ENCODE measurements at regions not wholly inside any gene's neighbourhood (a gene's known extent, or its start where the extent isn't known, plus 50 kb on each side); places are given as distances from the start of the nearest gene placed in this dataset.

GRCh38 chr7:27405780-27406179, 163.2 kb downstream of the EVX1 start:
- no peak overlapping the region for H3K27ac Mint-ChIP-seq
- no peak overlapping the region for H3K4me3 Mint-ChIP-seq
- H3K27me3 Mint-ChIP-seq: peaks cover 26 to 46% of the 10 kb centered on the region in 2 donors
- no peaks in the 10 kb centered on the region for H3K9me3 Mint-ChIP-seq
- peaks cover 3% of the 10 kb centered on the region for H3K36me3 Mint-ChIP-seq (ENCODE audit: insufficient read depth)
- no peaks in the 10 kb centered on the region for H3K4me1 Mint-ChIP-seq (ENCODE audit: low read depth in 2 of 2)
- ATAC-seq (replicated peaks): no peak
- DNase-seq: no peak

GRCh38 chr7:27409311-27409710, 166.7 kb downstream of the EVX1 start:
- no peaks in the 10 kb centered on the region for H3K4me1 Mint-ChIP-seq (ENCODE audit: low read depth in 2 of 2)
- ATAC-seq (replicated peaks) (no peak), DNase-seq (no peak)
- no peak overlapping the region for H3K27ac Mint-ChIP-seq
- peaks cover 4% of the 10 kb centered on the region for H3K36me3 Mint-ChIP-seq (ENCODE audit: insufficient read depth)
- H3K4me3 Mint-ChIP-seq: no peak overlapping the region
- H3K27me3 Mint-ChIP-seq: peaks cover 24 to 53% of the 10 kb centered on the region in 2 donors
- H3K9me3 Mint-ChIP-seq: no peaks in the 10 kb centered on the region

GRCh38 chr7:27409776-27410175, 167.2 kb downstream of the EVX1 start:
- Mint-ChIP-seq H3K27ac (no peak overlapping the region), H3K4me3 (no peak overlapping the region)
- ATAC-seq (replicated peaks): no peak

GRCh38 chr7:27410812-27411544, 168.4 kb downstream of the EVX1 start:
- peaks cover 18 to 52% of the 10 kb centered on the region in 2 donors for H3K27me3 Mint-ChIP-seq
- H3K4me1 Mint-ChIP-seq (ENCODE audit: low read depth in 2 of 2): no peaks in the 10 kb centered on the region
- no peak for ATAC-seq (replicated peaks)
- H3K4me3 Mint-ChIP-seq: no peak overlapping the region
- H3K36me3 Mint-ChIP-seq (ENCODE audit: insufficient read depth): peaks cover 4% of the 10 kb centered on the region
- H3K9me3 Mint-ChIP-seq: no peaks in the 10 kb centered on the region
- no peak for DNase-seq
- no peak overlapping the region for H3K27ac Mint-ChIP-seq

More at GRCh38 chr7:27409776-27410175, 167.2 kb downstream of the EVX1 start:
- Mint-ChIP-seq H3K9me3 (no peaks in the 10 kb centered on the region), H3K27me3 (peaks cover 24 to 57% of the 10 kb centered on the region in 2 donors), H3K4me1 (ENCODE audit: low read depth in 2 of 2) (no peaks in the 10 kb centered on the region), H3K36me3 (ENCODE audit: insufficient read depth) (peaks cover 4% of the 10 kb centered on the region)
- no peak for DNase-seq

- no peaks in the 10 kb centered on the region for H3K4me1 Mint-ChIP-seq (ENCODE audit: low read depth in 2 of 2)
Measured at GRCh38 chr7:27412164-27412563, 169.6 kb downstream of the EVX1 start.

GRCh38 chr7:27418541-27418940, 175.9 kb downstream of the EVX1 start:
- no peaks in the 10 kb centered on the region for H3K4me1 Mint-ChIP-seq (ENCODE audit: low read depth in 2 of 2)
- no peaks in the 10 kb centered on the region for H3K36me3 Mint-ChIP-seq (ENCODE audit: insufficient read depth)
- H3K9me3 Mint-ChIP-seq: no peaks in the 10 kb centered on the region
- ATAC-seq (replicated peaks): no peak
- H3K4me3 Mint-ChIP-seq: no peak overlapping the region
- no peak overlapping the region for H3K27ac Mint-ChIP-seq
- peaks cover 6 to 27% of the 10 kb centered on the region in 2 donors for H3K27me3 Mint-ChIP-seq
- DNase-seq: no peak

More at GRCh38 chr7:27412164-27412563, 169.6 kb downstream of the EVX1 start:
- no peak for ATAC-seq (replicated peaks)
- no peak overlapping the region for H3K27ac Mint-ChIP-seq
- peaks cover 17 to 50% of the 10 kb centered on the region in 2 donors for H3K27me3 Mint-ChIP-seq
- no peak overlapping the region for H3K4me3 Mint-ChIP-seq
- no peaks in the 10 kb centered on the region for H3K9me3 Mint-ChIP-seq
- no peak for DNase-seq
- peaks cover 4% of the 10 kb centered on the region for H3K36me3 Mint-ChIP-seq (ENCODE audit: insufficient read depth)

GRCh38 chr7:27419581-27420177, 177.1 kb downstream of the EVX1 start:
- no peak overlapping the region for H3K27ac Mint-ChIP-seq
- no peak overlapping the region for H3K4me3 Mint-ChIP-seq
- no peaks in the 10 kb centered on the region for H3K36me3 Mint-ChIP-seq (ENCODE audit: insufficient read depth)
- peaks cover 0 to 2% of the 10 kb centered on the region in 2 donors for H3K4me1 Mint-ChIP-seq (ENCODE audit: low read depth in 2 of 2)
- no peaks in the 10 kb centered on the region for H3K9me3 Mint-ChIP-seq
- peaks cover 6 to 34% of the 10 kb centered on the region in 2 donors for H3K27me3 Mint-ChIP-seq
- ATAC-seq (replicated peaks) (no peak), DNase-seq (no peak)

GRCh38 chr7:27420702-27421101, 178.1 kb downstream of the EVX1 start:
- Mint-ChIP-seq H3K27ac (no peak overlapping the region), H3K36me3 (ENCODE audit: insufficient read depth) (no peaks in the 10 kb centered on the region), H3K27me3 (peaks cover 16 to 39% of the 10 kb centered on the region in 2 donors), H3K4me1 (ENCODE audit: low read depth in 2 of 2) (peaks cover 0 to 2% of the 10 kb centered on the region in 2 donors), H3K9me3 (no peaks in the 10 kb centered on the region), H3K4me3 (no peak overlapping the region)
- DNase-seq: no peak
- no peak for ATAC-seq (replicated peaks)

- no peak for ATAC-seq (replicated peaks)
- peaks cover 13 to 36% of the 10 kb centered on the region in 2 donors for H3K27me3 Mint-ChIP-seq
- no peak for DNase-seq
Measured at GRCh38 chr7:27423290-27423689, 180.7 kb downstream of the EVX1 start.

GRCh38 chr7:27423821-27424220, 181.2 kb downstream of the EVX1 start:
- H3K4me1 Mint-ChIP-seq (ENCODE audit: low read depth in 2 of 2): peaks cover 0 to 2% of the 10 kb centered on the region in 2 donors
- H3K27me3 Mint-ChIP-seq: peaks cover 13 to 40% of the 10 kb centered on the region in 2 donors
- no peaks in the 10 kb centered on the region for H3K36me3 Mint-ChIP-seq (ENCODE audit: insufficient read depth)
- H3K9me3 Mint-ChIP-seq: no peaks in the 10 kb centered on the region
- ATAC-seq (replicated peaks) (no peak), DNase-seq (no peak)
- H3K4me3 Mint-ChIP-seq: no peak overlapping the region
- no peak overlapping the region for H3K27ac Mint-ChIP-seq

More at GRCh38 chr7:27423290-27423689, 180.7 kb downstream of the EVX1 start:
- no peaks in the 10 kb centered on the region for H3K36me3 Mint-ChIP-seq (ENCODE audit: insufficient read depth)
- H3K27ac Mint-ChIP-seq: no peak overlapping the region
- H3K9me3 Mint-ChIP-seq: no peaks in the 10 kb centered on the region
- no peak overlapping the region for H3K4me3 Mint-ChIP-seq
- H3K4me1 Mint-ChIP-seq (ENCODE audit: low read depth in 2 of 2): peaks cover 0 to 2% of the 10 kb centered on the region in 2 donors

- no peak overlapping the region for H3K4me3 Mint-ChIP-seq
- ATAC-seq (replicated peaks) (no peak), DNase-seq (no peak)
- H3K27me3 Mint-ChIP-seq: peaks cover 13 to 44% of the 10 kb centered on the region in 2 donors
- H3K27ac Mint-ChIP-seq: no peak overlapping the region
- peaks cover 0 to 2% of the 10 kb centered on the region in 2 donors for H3K4me1 Mint-ChIP-seq (ENCODE audit: low read depth in 2 of 2)
- no peaks in the 10 kb centered on the region for H3K36me3 Mint-ChIP-seq (ENCODE audit: insufficient read depth)
- no peaks in the 10 kb centered on the region for H3K9me3 Mint-ChIP-seq
Measured at GRCh38 chr7:27424231-27424630, 181.6 kb downstream of the EVX1 start.

- Mint-ChIP-seq H3K27ac (no peak overlapping the region), H3K4me1 (ENCODE audit: low read depth in 2 of 2) (peaks cover 0 to 2% of the 10 kb centered on the region in 2 donors), H3K27me3 (peaks cover 13 to 44% of the 10 kb centered on the region in 2 donors), H3K4me3 (no peak overlapping the region), H3K36me3 (ENCODE audit: insufficient read depth) (no peaks in the 10 kb centered on the region), H3K9me3 (no peaks in the 10 kb centered on the region)
- ATAC-seq (replicated peaks) (no peak), DNase-seq (no peak)
Measured at GRCh38 chr7:27424749-27425148, 182.1 kb downstream of the EVX1 start.

GRCh38 chr7:27427416-27427815, 184.8 kb downstream of the EVX1 start:
- no peaks in the 10 kb centered on the region for H3K36me3 Mint-ChIP-seq (ENCODE audit: insufficient read depth)
- ATAC-seq (replicated peaks): no peak
- DNase-seq: no peak
- peaks cover 0 to 2% of the 10 kb centered on the region in 2 donors for H3K4me1 Mint-ChIP-seq (ENCODE audit: low read depth in 2 of 2)
- H3K27me3 Mint-ChIP-seq: peaks cover 30 to 65% of the 10 kb centered on the region in 2 donors
- no peaks in the 10 kb centered on the region for H3K9me3 Mint-ChIP-seq
- no peak overlapping the region for H3K4me3 Mint-ChIP-seq
- no peak overlapping the region for H3K27ac Mint-ChIP-seq

- DNase-seq (no peak), ATAC-seq (replicated peaks) (no peak)
- Mint-ChIP-seq H3K36me3 (ENCODE audit: insufficient read depth) (no peaks in the 10 kb centered on the region), H3K4me3 (no peak overlapping the region), H3K9me3 (no peaks in the 10 kb centered on the region), H3K27ac (no peak overlapping the region), H3K4me1 (ENCODE audit: low read depth in 2 of 2) (no peaks in the 10 kb centered on the region), H3K27me3 (peaks cover 36 to 60% of the 10 kb centered on the region in 2 donors)
Measured at GRCh38 chr7:27430105-27430504, 187.5 kb downstream of the EVX1 start.
